HK-2 (cell line): ENCODE measurements at regions not wholly inside any gene's neighbourhood (a gene's known extent, or its start where the extent isn't known, plus 50 kb on each side); places are given as distances from the start of the nearest gene placed in this dataset.
A peak's percentile ranks its signal among the peaks of the same experiment; 100 is the strongest.
"Not testable (repeated sequence)": the region's sequence is repeated elsewhere in the genome, so short reads cannot be mapped to it uniquely, and the experiment has no call there.

Experiments used
- DNase-seq: peaks from one replicate; pipeline ENCODE4 v3.0.0-alpha.2; 2018; ENCODE audit not compliant: unreplicated experiment

- DNase-seq = no peak
Measured at GRCh38 chrX:104376937-104377336, 122.2 kb upstream of the ESX1 start.

GRCh38 chrX:104372547-104372946, 117.8 kb upstream of the ESX1 start:
- no peak for DNase-seq

DNA sequence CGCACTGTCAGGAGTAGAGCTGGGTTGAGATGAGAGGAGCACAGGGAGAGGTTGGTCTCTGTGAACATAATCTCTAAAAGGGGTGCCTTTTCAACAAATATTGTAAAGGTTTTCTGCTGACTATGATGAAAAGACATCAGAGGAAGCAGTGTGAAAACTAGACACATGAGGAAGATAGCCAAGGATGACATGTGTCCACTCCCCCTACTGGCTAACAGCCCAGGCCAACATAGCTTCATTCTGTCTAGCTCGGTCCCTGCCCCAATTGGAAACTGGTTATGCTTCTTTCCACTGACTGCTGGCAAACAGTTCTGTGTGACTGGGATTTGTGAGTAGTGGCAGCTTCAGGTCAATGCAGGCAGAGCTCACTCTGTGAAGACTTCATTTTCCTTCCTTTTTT, 115.4 kb upstream of the ESX1 start:
- peak; percentile 0 for DNase-seq

DNA sequence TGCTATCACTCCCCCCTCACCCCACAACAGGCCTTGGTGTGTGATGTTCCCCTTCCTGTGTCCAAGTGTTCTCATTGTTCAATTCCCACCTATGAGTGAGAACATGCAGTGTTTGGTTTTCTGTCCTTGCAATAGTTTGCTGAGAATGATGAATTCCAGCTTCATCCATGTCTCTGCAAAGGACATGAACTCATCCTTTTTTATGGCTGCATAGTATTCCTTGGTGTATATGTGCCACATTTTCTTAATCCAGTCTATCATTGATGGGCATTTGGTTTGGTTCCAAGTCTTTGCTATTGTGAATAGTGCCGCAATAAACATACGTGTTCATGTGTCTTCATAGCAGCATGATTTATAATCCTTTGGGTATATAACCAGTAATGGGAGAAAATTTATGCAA, 106.0 kb upstream of the ESX1 start:
- DNase-seq = not testable (repeated sequence)

DNA sequence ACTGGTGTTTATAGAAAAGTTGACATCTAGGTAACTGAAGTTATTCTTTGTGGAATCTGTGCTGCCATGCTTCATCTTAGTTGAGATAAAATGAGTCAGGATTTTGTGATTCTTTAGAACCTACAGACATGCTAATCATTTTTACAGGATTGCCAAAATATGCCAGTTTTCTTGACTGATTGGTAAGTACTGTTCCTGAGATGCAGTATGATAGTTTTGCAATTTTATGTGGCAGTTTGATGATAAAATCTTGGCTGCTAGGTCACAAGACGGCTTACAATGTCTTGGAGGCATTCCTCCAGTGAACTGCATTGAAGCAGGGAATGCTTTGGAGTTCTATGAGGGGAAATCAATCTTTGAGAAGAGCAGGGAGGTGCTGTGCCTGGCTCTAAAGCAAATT, 104.4 kb upstream of the ESX1 start:
- DNase-seq = no peak

- peak; percentile 6 for DNase-seq
Measured at GRCh38 chrX:104351173-104351769, 96.5 kb upstream of the ESX1 start.

GRCh38 chrX:104347860-104348259, 93.1 kb upstream of the ESX1 start:
- no peak for DNase-seq

- peak; percentile 39 for DNase-seq
Measured at GRCh38 chrX:104343428-104344129, 88.8 kb upstream of the ESX1 start.

GRCh38 chrX:104342065-104342464, 87.3 kb upstream of the ESX1 start:
- DNase-seq = no peak

- DNase-seq = no peak
Measured at GRCh38 chrX:104335756-104336155, 81.0 kb upstream of the ESX1 start.

DNA sequence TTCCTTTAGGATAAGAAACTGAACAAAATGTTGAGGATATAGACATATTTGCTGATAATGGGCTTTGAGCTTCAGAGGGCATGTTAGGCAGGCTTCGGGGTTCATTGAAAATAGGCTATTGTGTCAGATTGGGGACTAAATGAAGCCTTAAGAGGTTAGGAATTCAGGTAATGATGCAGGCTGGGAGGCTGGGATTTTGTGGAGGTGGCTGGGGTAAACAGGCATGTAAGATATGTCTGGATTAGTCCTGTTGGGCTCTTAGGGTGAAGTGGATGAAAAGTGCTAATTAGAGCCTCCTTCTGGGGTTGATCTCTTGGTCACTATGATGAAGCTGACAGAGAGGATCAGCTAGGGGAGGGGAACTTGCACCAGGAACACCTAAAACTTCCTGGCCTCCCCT, 80.2 kb upstream of the ESX1 start:
- no peak for DNase-seq

DNA sequence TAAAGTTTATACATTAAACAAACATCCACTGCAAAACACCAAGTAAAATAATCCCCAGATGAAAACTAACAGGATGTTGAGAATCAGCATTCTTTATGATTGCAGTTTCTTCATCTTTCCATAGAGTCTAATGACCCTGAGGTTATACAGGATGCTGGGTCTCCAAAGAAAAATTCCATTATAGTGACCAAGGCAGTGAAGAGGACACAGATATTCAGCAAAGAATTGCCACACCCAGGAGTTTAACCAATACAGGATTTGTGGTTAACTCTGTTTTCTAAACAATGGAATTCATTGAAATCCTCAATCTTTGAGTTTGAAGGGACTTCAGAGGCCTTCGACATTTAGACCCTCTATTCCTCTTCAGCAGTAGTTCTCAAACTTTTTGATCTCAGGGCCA, 76.2 kb upstream of the ESX1 start:
- DNase-seq = no peak

DNA sequence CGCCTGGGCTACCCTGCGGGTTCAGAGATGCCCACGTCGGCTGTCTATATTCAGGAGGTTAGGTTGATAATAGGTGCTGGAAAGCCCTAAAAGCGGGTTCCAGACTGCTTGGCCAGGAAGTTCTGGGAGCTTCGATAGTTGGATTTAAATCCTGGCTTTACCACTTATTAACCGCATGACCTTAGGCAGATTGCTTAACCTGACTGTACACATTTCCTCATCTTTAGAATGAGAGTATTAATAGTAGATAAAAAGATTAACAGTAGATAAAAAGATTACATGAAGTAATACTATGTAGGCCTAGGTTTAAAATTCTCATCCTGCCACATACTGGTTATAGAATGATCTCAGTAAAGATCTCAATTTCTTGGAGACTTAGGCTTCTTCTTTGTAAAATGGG, 75.0 kb upstream of the ESX1 start:
- no peak for DNase-seq

DNA sequence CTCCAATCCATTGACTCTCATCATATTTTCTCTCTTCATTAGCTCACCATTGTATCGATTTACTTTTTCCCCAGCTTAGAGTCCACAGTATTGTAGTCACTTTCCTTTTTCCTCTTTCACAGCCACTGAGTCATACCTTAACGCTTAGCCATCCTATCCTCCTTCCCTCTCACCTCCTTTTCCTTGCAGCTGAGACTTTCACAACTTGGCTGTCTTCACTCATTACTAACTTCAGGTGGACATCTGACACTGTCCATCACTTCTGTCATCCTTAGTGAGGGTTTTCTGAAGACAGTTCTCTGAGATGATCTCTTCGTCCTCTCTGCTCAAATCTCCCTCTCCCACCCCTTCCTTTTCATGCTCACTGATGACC, 70.5 kb upstream of the ESX1 start:
- no peak for DNase-seq

- no peak for DNase-seq
Measured at GRCh38 chrX:104324461-104325212, 69.9 kb upstream of the ESX1 start.

DNA sequence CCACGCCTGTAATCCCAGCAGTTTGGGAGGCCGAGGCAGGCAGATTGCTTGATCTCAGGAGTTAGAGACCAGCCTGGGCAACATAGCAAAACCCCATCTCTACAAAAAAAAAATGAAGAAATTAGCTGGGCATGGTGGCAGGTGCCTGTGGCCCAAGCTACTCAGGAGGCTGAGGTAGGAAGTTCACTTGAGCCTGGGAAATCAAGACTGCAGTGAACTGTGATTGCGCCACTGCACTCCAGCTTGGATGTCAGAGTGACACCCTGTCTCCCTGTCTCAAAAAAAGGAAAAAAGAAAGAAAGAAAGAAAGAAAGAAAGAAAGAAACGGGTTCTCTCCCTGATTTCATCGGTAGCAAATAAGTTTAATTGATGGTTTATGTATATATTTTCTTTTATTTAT, 64.6 kb upstream of the ESX1 start:
- no peak for DNase-seq

- no peak for DNase-seq
Measured at GRCh38 chrX:104318330-104319009, 63.7 kb upstream of the ESX1 start.

- DNase-seq = no peak
Measured at GRCh38 chrX:104316739-104317138, 62.0 kb upstream of the ESX1 start.

GRCh38 chrX:104315555-104315954, 60.8 kb upstream of the ESX1 start:
- no peak for DNase-seq

GRCh38 chrX:104310657-104311254, 56.0 kb upstream of the ESX1 start:
- DNase-seq = no peak

DNA sequence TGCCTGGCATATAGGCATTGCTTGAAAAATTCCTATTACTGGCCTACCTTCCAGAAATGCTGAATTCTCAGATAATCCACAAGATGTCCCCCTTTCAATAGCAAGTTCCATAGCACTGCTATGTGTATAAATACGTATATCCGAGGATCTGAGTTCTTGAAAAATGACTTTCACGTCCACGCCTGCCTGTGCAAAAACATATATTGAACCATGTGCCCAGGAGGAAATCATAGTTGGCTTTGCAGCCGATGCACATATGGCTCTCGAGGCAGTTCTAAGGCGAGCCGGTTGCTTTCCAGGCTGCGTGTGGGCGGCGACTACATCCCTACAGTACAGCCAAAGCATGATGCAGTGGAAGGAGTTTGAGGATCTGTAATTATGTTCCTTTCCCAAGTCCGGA, 55.4 kb upstream of the ESX1 start:
- DNase-seq = no peak

GRCh38 chrX:104309169-104309568, 54.4 kb upstream of the ESX1 start:
- DNase-seq = no peak
